Activated CD4-positive, alpha-beta T cell treated with anti-CD3 and anti-CD28 coated beads, Interleukin-2, amount 50 U/mL, for 24 hours (primary cell): ENCODE measurements at regions not wholly inside any gene's neighbourhood (a gene's known extent, or its start where the extent isn't known, plus 50 kb on each side); places are given as distances from the start of the nearest gene placed in this dataset.

ENCODE experiments used
- DNase-seq, 2 donors: peaks; one replicate each; pipeline ENCODE4 v3.0.0-alpha.2; 2020; ENCODE audit warnings: low read depth in 1 of 2, low spot score in 1 of 2

GRCh38 chr18:72470391-72470790 lies 73.8 kb downstream of the CBLN2 start:
- DNase-seq = no peak

- DNase-seq = no peak
Observed at GRCh38 chr18:72468021-72468710, 76.0 kb downstream of the CBLN2 start.

- DNase-seq = no peak
Observed at GRCh38 chr18:72460210-72460680, 83.9 kb downstream of the CBLN2 start.

- DNase-seq = no peak
Observed at GRCh38 chr18:72458271-72458670, 85.9 kb downstream of the CBLN2 start.

GRCh38 chr18:72456802-72457201 lies 87.3 kb downstream of the CBLN2 start:
- DNase-seq = no peak

GRCh38 chr18:72452328-72452727 lies 91.8 kb downstream of the CBLN2 start:
- no peak for DNase-seq

- no peak for DNase-seq
Observed at GRCh38 chr18:72444798-72445155, 99.4 kb downstream of the CBLN2 start.

- no peak for DNase-seq
Observed at GRCh38 chr18:72444111-72444797, 99.9 kb downstream of the CBLN2 start.

GRCh38 chr18:72436401-72436800 lies 107.7 kb downstream of the CBLN2 start:
- DNase-seq = no peak

GRCh38 chr18:72433756-72434155 lies 110.4 kb downstream of the CBLN2 start:
- no peak for DNase-seq

- DNase-seq = no peak
Observed at GRCh38 chr18:72427721-72428120, 116.4 kb downstream of the CBLN2 start.

- no peak for DNase-seq
Observed at GRCh38 chr18:72419914-72420313, 124.2 kb downstream of the CBLN2 start.

GRCh38 chr18:72412927-72413326 lies 131.2 kb downstream of the CBLN2 start:
- no peak for DNase-seq

- no peak for DNase-seq
Observed at GRCh38 chr18:72411261-72411660, 132.9 kb downstream of the CBLN2 start.

- DNase-seq = no peak
Observed at GRCh38 chr18:72410399-72410798, 133.7 kb downstream of the CBLN2 start.

- no peak for DNase-seq
Observed at GRCh38 chr18:72409903-72410302, 134.2 kb downstream of the CBLN2 start.

- DNase-seq = no peak
Observed at GRCh38 chr18:72407048-72407447, 137.1 kb downstream of the CBLN2 start.

- DNase-seq = no peak
Observed at GRCh38 chr18:72391951-72392350, 152.2 kb downstream of the CBLN2 start.

GRCh38 chr18:72391427-72391826 lies 152.7 kb downstream of the CBLN2 start:
- DNase-seq = no peak

GRCh38 chr18:72378016-72378415 lies 166.1 kb downstream of the CBLN2 start:
- no peak for DNase-seq

GRCh38 chr18:72376256-72376655 lies 167.9 kb downstream of the CBLN2 start:
- no peak for DNase-seq

GRCh38 chr18:72375618-72376017 lies 168.5 kb downstream of the CBLN2 start:
- no peak for DNase-seq

GRCh38 chr18:72372076-72372475 lies 172.1 kb downstream of the CBLN2 start:
- DNase-seq = no peak
